Kidney tubule cell (primary cell): ENCODE measurements at regions not wholly inside any gene's neighbourhood (a gene's known extent, or its start where the extent isn't known, plus 50 kb on each side); places are given as distances from the start of the nearest gene placed in this dataset.

Experiments used
- DNase-seq: peaks from one replicate; pipeline ENCODE4 v3.0.0-alpha.2; 2018; ENCODE audit warnings: low spot score

DNA sequence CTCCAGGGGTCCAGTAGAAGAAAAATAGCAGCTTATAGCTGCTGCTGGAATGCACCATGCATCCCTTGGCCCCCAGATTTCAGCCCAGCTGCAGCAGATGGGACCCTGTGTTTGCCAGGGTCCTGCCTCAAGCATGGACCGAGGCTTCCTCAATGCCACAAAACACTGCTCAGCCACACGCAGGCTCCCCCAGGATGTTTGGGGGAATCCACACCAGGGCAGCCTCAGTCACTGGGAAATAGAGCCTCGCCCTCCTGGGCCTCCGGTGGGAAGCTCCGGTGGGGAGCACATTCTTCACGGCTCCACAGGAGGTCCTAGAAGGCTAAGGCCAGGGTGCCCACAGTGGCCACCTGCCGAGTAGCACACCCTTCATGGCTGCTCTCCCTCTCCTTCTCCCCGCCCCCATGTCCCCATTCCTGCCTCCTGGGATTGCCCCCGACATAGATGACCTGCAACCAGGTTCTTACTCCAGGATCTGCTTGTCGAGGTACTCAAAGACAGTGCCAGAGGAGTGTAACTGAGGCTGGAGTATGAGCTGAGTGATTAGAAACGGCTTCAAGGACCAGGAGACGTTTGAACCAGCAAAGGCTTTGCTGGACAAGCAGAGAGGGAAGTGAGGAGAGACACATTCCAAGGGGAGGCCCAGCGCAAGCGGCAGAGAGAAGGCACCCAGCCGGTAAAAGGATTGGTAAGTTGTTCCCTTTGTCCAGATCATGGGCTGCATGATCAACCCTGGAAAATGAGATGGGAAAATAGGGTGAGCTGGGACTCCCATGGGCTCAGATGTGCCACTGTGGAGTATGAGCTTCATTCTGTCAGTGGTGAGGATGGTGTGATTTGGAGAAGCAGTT, 110.7 kb upstream of the UQCRFS1 start:
- no peak for DNase-seq

DNA sequence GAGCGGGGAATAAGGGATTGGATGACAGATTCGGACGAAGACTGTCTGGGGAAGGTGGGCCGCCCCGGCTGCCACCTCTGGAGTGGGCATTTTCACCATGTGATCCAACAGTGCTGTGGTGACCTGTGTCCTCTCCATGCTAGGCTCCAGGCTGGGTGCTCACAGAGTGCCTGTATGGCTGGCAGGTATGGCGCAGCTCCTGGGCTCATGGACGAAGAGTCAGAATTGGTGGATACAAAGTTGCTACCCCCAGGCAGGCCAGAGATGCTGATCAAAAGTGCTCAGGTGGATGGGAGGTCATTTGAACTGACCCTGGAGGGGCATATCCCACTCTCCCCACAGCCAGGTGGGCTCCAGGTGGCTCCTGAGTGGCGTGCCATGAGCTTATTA, 111.3 kb upstream of the UQCRFS1 start:
- DNase-seq: no peak

- DNase-seq: no peak
Measured at GRCh38 chr19:29324717-29325116, 111.8 kb upstream of the UQCRFS1 start.

DNA sequence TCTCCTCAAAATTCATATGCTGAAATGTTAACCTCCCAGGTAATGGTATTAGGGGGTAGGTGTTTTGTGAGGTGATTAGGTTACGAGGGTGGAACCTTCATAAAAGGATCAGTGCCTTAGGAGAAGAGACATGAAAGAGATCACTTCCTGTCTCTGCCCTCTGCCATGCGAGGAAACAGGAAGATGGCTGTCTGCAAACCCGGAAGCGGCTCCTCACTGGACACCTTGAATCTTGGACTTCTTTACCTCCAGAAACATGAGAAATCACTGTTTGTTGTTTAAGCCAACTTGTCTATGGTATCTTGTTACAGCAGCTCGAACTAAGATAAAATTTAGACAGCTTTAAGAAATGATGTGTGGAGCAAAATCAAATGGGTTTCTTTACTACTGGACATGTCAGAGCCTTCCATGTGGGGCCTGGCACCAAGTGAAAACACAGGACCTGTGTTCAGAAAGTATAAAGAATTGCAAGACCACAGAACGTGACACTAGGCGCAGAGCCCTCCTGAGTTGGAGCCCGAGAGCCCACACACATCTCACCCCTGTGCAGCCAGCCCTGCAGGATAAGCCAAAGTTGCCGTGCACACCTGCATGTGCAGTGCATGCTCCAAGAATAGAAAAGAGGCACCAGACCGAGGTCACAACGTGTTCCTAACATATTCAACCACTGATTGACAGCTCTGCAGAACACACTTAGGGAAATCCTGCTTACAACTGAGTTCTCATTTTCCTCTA, 112.5 kb upstream of the UQCRFS1 start:
- DNase-seq: no peak

- no peak for DNase-seq
Measured at GRCh38 chr19:29326351-29326750, 113.4 kb upstream of the UQCRFS1 start.

GRCh38 chr19:29326849-29327840, 114.2 kb upstream of the UQCRFS1 start:
- DNase-seq: no peak

GRCh38 chr19:29328586-29328985, 115.6 kb upstream of the UQCRFS1 start:
- DNase-seq: no peak

DNA sequence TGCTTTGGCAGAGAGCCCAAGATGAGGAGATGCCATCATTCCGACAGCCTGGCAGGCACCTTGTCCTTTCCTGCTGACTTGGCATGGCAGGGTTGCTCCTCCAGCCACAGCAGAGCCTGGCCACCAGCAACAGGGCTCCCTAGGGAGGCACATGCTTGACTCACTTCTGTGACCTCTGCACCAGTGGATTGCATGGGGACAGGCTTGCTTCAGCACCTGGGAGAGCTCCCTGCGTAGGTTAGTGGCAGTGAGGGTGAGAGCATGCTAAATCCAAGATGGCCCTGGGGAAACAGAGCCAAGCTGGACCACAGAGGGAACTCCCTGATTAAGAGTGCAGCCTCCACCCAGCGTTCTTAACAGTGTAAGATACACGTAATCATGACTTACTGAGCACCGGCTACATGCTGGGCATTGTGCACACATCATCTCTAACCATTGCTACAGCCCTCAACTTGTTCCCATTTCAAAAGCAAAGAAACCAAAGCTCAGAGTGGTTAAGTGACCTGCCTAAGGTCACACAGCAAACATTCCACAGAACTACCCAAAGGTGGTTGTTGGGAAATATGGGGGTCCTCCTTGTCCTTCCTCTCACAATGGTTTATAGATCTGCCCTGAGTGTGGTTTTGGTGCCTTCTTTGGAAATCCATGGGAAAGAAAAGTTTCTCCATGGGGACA, 116.6 kb upstream of the UQCRFS1 start:
- peak; percentile 11 for DNase-seq

DNA sequence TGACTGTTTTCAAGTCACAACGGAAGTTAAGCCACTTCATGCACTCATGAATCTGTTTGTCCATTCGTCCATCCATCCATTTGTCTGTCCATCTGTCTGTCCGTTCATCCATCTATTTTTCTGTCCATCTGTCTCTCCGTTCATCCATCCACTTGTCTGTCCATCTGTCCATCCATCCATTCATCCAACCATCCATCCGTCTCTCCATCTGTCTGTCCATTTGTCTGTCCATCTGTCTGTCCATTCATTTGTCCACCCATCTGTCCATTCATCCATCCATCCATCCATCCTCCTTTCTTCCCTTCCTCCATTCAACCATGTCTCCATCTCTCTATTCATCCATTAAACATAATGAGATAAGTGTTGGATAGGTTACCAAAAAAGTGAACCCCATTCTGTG, 123.5 kb upstream of the UQCRFS1 start:
- no peak for DNase-seq

- no peak for DNase-seq
Measured at GRCh38 chr19:29337029-29337428, 124.1 kb upstream of the UQCRFS1 start.

DNA sequence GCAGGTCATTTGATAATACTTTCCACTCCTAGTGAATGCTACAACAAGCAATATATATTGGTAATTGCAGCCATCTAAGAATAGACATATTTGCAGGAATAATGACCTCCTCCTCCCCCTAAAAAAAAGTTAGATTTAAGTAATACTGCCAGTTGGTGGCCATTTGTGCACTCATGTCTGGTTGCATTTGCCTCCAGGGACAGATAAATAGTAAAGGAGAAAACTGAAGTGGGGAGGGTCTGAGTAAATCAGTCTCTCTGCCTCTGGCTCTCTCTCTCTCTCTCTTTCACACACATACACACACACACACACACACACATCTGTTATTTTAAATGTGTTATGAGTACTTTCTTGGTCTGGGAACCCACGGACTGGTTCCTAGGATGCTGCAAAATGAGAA, 125.5 kb upstream of the UQCRFS1 start:
- no peak for DNase-seq

GRCh38 chr19:29342721-29343120, 129.8 kb upstream of the UQCRFS1 start:
- no peak for DNase-seq

DNA sequence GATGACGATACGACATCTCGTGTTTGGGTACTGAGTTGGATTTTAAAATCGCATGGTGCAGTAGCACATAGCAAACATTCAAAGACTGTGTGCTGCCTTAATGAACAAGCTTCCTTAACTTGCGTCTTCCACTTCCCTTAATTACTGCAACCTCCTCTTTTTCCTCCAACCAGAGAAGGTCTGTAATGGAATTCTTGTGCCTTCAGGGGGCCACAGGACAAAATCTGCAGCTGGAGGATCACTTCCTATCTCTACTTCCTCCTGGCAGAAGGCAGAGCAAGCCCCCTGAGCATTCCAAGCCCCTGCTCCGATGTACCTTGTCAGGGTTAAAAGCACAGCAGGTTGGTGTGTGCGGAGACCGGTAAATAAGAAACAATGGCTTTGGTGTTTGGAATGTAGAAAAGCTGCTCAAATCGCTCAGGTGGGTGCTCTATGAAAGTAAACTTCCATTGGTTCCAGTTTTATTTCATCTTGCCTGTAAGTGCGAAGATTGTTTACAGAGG, 151.3 kb upstream of the UQCRFS1 start:
- no peak for DNase-seq

GRCh38 chr19:29364999-29365398, 152.0 kb upstream of the UQCRFS1 start:
- no peak for DNase-seq

DNA sequence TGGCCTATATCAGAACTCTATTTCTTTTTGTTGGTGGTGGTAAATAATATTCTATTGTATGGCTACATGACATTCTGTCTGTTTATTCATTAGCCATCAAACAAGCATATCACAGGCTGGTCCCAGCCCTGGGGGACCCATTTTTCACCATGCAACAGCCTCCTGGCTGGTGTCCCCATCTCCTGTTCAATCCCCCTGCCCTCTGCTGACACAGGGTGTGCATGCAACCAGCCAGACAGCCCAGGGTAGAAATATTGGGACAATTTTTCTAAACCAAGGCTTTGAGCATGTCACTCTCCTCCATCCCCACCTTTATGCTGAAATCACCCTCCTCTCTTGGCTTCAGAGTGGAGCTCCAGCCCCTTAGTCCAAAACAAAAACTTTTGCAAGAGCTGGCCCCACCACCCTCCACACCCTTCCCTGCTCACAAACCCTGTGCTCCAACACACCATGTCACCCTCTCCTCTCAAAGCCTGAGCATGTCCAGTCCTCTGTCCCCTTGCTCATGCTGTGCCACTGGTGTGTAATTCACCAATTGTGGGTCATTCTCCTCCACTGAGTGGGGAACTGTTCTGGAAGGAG, 153.0 kb upstream of the UQCRFS1 start:
- no peak for DNase-seq

- DNase-seq: no peak
Measured at GRCh38 chr19:29366757-29367156, 153.8 kb upstream of the UQCRFS1 start.

- no peak for DNase-seq
Measured at GRCh38 chr19:29367791-29368222, 154.9 kb upstream of the UQCRFS1 start.

- no peak for DNase-seq
Measured at GRCh38 chr19:29370276-29370675, 155.5 kb upstream of the VSTM2B start.

DNA sequence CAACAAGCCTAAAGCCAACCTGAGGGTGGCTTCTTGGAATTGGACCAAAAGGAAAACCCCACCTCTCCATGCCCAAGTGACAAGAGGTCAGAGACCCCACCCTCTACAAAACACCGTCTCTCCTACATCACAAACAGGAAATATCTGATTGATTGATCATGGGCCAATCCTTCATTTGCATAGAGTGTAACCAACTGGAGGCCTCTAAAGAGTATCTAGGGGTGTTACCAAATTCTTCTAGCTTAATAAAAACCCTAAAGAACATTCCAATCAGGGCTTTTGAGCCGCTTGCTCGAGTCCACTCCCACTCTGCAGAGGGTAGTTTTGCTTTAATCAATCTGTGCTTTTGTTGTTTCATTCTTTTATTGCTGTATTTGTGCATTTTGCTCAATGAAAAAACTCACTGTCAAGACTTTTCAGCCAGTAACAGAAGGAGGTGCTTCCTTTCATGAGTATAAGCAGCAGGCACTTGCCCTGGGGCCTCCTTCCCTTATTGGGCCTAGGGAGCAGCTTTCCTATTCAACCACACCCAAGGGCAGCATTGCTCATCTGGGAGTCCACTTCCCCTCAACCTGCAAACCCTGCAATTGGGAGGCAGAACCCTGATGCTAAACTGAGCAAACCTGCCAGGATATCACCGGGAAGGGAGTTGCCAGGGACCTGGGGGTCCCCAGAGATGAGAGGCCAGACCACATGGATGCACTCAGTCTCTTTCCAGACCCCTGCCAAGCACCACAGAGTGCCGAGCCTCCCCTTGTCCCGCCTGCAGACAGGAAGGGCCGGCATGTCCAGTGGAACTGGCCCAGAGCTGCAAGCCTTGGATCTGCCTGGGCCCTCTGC, 154.3 kb upstream of the VSTM2B start:
- no peak for DNase-seq

- DNase-seq: no peak
Measured at GRCh38 chr19:29372091-29372415, 153.7 kb upstream of the VSTM2B start.
